ENCODE measurements at regions not wholly inside any gene's neighbourhood (a gene's known extent, or its start where the extent isn't known, plus 50 kb on each side); places are given as distances from the start of the nearest gene placed in this dataset.

- TF ChIP-seq CTCF (IDR thresholded peaks at IDR 0.05) = no peak
- DNase-seq = no peak
- Histone ChIP-seq H3K27ac (no peak overlapping the region), H3K36me3 (ENCODE audit: insufficient read depth in 1 of 2, low read depth in 1 of 2) (no peaks in the 10 kb centered on the region), H3K4me3 (no peak overlapping the region), H3K4me1 (no peaks in the 10 kb centered on the region), H3K9me3 (no peaks in the 10 kb centered on the region), H3K27me3 (ENCODE audit: insufficient read depth in 3 of 3, low read length in 2 of 3) (no peaks in the 10 kb centered on the region)
- intact Hi-C loops (cut with DNase I) = loop anchor here in 1 of 2 donors (5.0 kb wide), 1 partner anchor 68 kb away; no protein-coding TSS in a partner anchor
- ATAC-seq = no peak
Observed at GRCh38 chr6:47164877-47165276, 122.7 kb upstream of the ADGRF1 start.

GRCh38 chr6:47163536-47163935 is 121.4 kb upstream of the ADGRF1 start:
- 58 to 64% (median 61%) methylated on average over 3 of the region's 3 CpGs for WGBS, 3 donors
- intact Hi-C loops (cut with DNase I) = no loop called here

DNA sequence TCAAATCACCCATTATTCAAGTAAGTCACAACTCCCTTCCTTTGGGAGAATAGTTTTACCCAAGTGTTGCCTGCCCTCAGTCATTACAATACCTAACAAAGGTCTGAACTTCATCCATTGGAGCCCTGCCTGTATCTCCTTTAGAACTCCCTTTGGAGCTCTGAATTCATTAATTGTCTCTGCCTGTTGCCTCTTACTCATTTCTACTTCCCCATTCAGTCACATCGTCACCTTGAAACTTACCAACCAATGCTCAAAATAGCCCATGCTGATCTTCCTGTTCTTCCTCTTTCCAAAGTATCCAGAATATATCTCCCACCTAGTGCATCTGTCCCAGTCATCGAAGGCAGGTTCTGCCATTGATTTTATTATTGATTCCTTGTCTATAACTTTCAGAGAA is 120.7 kb upstream of the ADGRF1 start:
- no peaks in the 10 kb centered on the region for H3K4me1 ChIP-seq
- no peaks in the 10 kb centered on the region for H3K36me3 ChIP-seq (ENCODE audit: insufficient read depth in 1 of 2, low read depth in 1 of 2)
- 55 to 79% (median 71%) methylated on average over 2 of the region's 2 CpGs for WGBS, 3 donors
- DNase-seq = no peak
- ATAC-seq = peak in 2 of 4 donors; percentile 44 to 50
- intact Hi-C loops (cut with DNase I) = no loop called here
- H3K27me3 ChIP-seq (ENCODE audit: insufficient read depth in 3 of 3, low read length in 2 of 3) = no peaks in the 10 kb centered on the region
- no peak for TF ChIP-seq CTCF (IDR thresholded peaks at IDR 0.05)
- no peak overlapping the region for H3K27ac ChIP-seq
- no peaks in the 10 kb centered on the region for H3K9me3 ChIP-seq
- H3K4me3 ChIP-seq = no peak overlapping the region

More at GRCh38 chr6:47163536-47163935, 121.4 kb upstream of the ADGRF1 start:
- H3K27me3 ChIP-seq (ENCODE audit: insufficient read depth in 3 of 3, low read length in 2 of 3) = no peaks in the 10 kb centered on the region
- DNase-seq (no peak), ATAC-seq (no peak)
- no peak for TF ChIP-seq CTCF (IDR thresholded peaks at IDR 0.05)
- H3K9me3 ChIP-seq = no peaks in the 10 kb centered on the region
- H3K36me3 ChIP-seq (ENCODE audit: insufficient read depth in 1 of 2, low read depth in 1 of 2) = no peaks in the 10 kb centered on the region
- H3K4me1 ChIP-seq = no peaks in the 10 kb centered on the region
- H3K27ac ChIP-seq = no peak overlapping the region
- no peak overlapping the region for H3K4me3 ChIP-seq

- Histone ChIP-seq H3K4me3 (no peak overlapping the region), H3K27ac (no peak overlapping the region), H3K36me3 (ENCODE audit: insufficient read depth in 1 of 2, low read depth in 1 of 2) (no peaks in the 10 kb centered on the region), H3K27me3 (ENCODE audit: insufficient read depth in 3 of 3, low read length in 2 of 3) (no peaks in the 10 kb centered on the region), H3K9me3 (no peaks in the 10 kb centered on the region), H3K4me1 (no peaks in the 10 kb centered on the region)
- no peak for ATAC-seq
- 90 to 97% (median 94%) methylated on average over 1 of the region's 1 CpG for WGBS, 3 donors
- TF ChIP-seq CTCF (IDR thresholded peaks at IDR 0.05) = no peak
- no peak for DNase-seq
- intact Hi-C loops (cut with DNase I) = no loop called here
Observed at GRCh38 chr6:47162231-47162630, 120.1 kb upstream of the ADGRF1 start.

GRCh38 chr6:47161176-47161687 is 119.1 kb upstream of the ADGRF1 start:
- TF ChIP-seq CTCF (IDR thresholded peaks at IDR 0.05) = no peak
- DNase-seq (no peak), ATAC-seq (no peak)
- Histone ChIP-seq H3K27ac (no peak overlapping the region), H3K9me3 (no peaks in the 10 kb centered on the region), H3K4me3 (no peak overlapping the region), H3K27me3 (ENCODE audit: insufficient read depth in 3 of 3, low read length in 2 of 3) (no peaks in the 10 kb centered on the region), H3K4me1 (no peaks in the 10 kb centered on the region), H3K36me3 (ENCODE audit: insufficient read depth in 1 of 2, low read depth in 1 of 2) (no peaks in the 10 kb centered on the region)
- intact Hi-C loops (cut with DNase I) = no loop called here
